Neural cell (in vitro differentiated cells): ENCODE measurements at regions not wholly inside any gene's neighbourhood (a gene's known extent, or its start where the extent isn't known, plus 50 kb on each side); places are given as distances from the start of the nearest gene placed in this dataset.

Source experiments
- H2AFZ ChIP-seq: fragments of 200-600, 300-800 bp; sonication (generic), shearing (Covaris generic); 2 replicates; pipeline ENCODE4 v1.6.0; 2014; ENCODE audit warnings: low read depth, mild to moderate bottlenecking, antibody characterized with exemption, low read length, moderate library complexity
- H3F3A ChIP-seq: fragments of 200-600 bp; shearing (Covaris generic); 2 replicates; pipeline ENCODE4 v1.6.1; 2016; ENCODE audit warnings: mild to moderate bottlenecking, moderate library complexity, mixed read lengths, antibody characterized with exemption, low read length; ENCODE audit not compliant: insufficient read depth, poor library complexity, severe bottlenecking
- H3K27ac ChIP-seq: fragments of 200-600, 300-800 bp; sonication (generic), shearing (Covaris generic); 2 replicates; pipeline ENCODE4 v1.5.1; 2014; ENCODE audit warnings: mild to moderate bottlenecking, low read length, moderate library complexity
- H3K27me3 ChIP-seq: fragments of 300-800, 200-600 bp; sonication (generic), shearing (Covaris generic); 2 replicates; pipeline ENCODE4 v1.6.0; 2014; ENCODE audit warnings: mild to moderate bottlenecking, low read depth, low read length, moderate library complexity; ENCODE audit not compliant: insufficient read depth
- H3K36me3 ChIP-seq: fragments of 300-800, 200-600 bp; sonication (generic), shearing (Covaris generic); 2 replicates; pipeline ENCODE4 v1.5.1; 2014; ENCODE audit warnings: mild to moderate bottlenecking, antibody characterized with exemption, low read length, moderate library complexity; ENCODE audit not compliant: insufficient read depth
- H3K4me2 ChIP-seq: fragments of 300-800, 200-600 bp; sonication (generic), shearing (Covaris generic); 2 replicates; pipeline ENCODE4 v1.6.0; 2014; ENCODE audit warnings: mild to moderate bottlenecking, low read length
- H3K4me3 ChIP-seq: fragments of 300-800, 200-600 bp; sonication (generic), shearing (Covaris generic); 2 replicates; pipeline ENCODE4 v1.5.1; 2014; ENCODE audit warnings: mild to moderate bottlenecking, low read length, moderate library complexity
- H3K79me2 ChIP-seq: fragments of 200-600 bp; shearing (Covaris generic); replicated peaks from 2 replicates; pipeline ENCODE4 v1.6.0; 2014; ENCODE audit warnings: mild to moderate bottlenecking, low read length, moderate library complexity; ENCODE audit not compliant: insufficient read depth
- H3K9ac ChIP-seq: fragments of 300-800, 200-600 bp; sonication (generic), shearing (Covaris generic); 2 replicates; pipeline ENCODE4 v1.6.1; 2016; ENCODE audit warnings: mild to moderate bottlenecking, low read length, mixed read lengths
- H3K9me2 ChIP-seq: fragments of 200-600 bp; shearing (Covaris generic); 2 replicates; pipeline ENCODE4 v1.6.1; 2016; ENCODE audit warnings: mild to moderate bottlenecking, low read length, mixed read lengths; ENCODE audit not compliant: insufficient read depth
- H3K9me3 ChIP-seq: fragments of 200-600, 300-800 bp; sonication (generic), shearing (Covaris generic); 2 replicates; pipeline ENCODE4 v1.6.1; 2016; ENCODE audit warnings: mild to moderate bottlenecking, mixed run types, low read length, moderate library complexity, mixed read lengths
- H4K20me1 ChIP-seq: fragments of 200-600 bp; shearing (Covaris generic); 2 replicates; pipeline ENCODE4 v1.6.1; 2016; ENCODE audit warnings: mild to moderate bottlenecking, mixed run types; ENCODE audit not compliant: insufficient read depth
- EP300 ChIP-seq: fragments of 450-650 bp; conservative IDR thresholded peaks from 2 replicates; pipeline ENCODE4 v1.6.1; 2014; ENCODE audit warnings: antibody characterized with exemption, mild to moderate bottlenecking, moderate library complexity; ENCODE audit not compliant: poor library complexity, severe bottlenecking
- EZH2 ChIP-seq: fragments of 200-600, 300-800 bp; shearing (Covaris generic), sonication (generic); IDR thresholded peaks from 2 replicates; pipeline ENCODE4 v1.6.1; 2014; ENCODE audit warnings: antibody characterized with exemption, low read length, borderline replicate concordance, mild to moderate bottlenecking; ENCODE audit not compliant: insufficient read depth, poor library complexity, severe bottlenecking
- MXI1 ChIP-seq: fragments of 450-650 bp; conservative IDR thresholded peaks from 2 replicates; pipeline ENCODE4 v1.6.1; 2014; ENCODE audit warnings: antibody characterized with exemption, mild to moderate bottlenecking; ENCODE audit not compliant: poor library complexity, severe bottlenecking
- POLR2AphosphoS5 ChIP-seq: IDR thresholded peaks from 2 replicates; pipeline ENCODE4 v1.6.1; 2012
- RAD21 ChIP-seq: fragments of 450-650 bp; conservative IDR thresholded peaks from 2 replicates; pipeline ENCODE4 v1.6.1; 2014; ENCODE audit warnings: antibody characterized with exemption, mild to moderate bottlenecking, moderate library complexity
- SMC3 ChIP-seq: fragments of 450-650 bp; conservative IDR thresholded peaks from 2 replicates; pipeline ENCODE4 v1.6.1; 2014; ENCODE audit warnings: antibody characterized with exemption, mild to moderate bottlenecking, moderate library complexity; ENCODE audit not compliant: poor library complexity
- TAF1 ChIP-seq: IDR thresholded peaks from 2 replicates; pipeline ENCODE4 v1.6.1; 2012; ENCODE audit warnings: low read depth
- TF ChIP-seq, protein P1 (sequence below): fragments of 450-650 bp; IDR thresholded peaks from 2 replicates; pipeline ENCODE4 v1.5.1; 2014; ENCODE audit warnings: antibody characterized with exemption, mild to moderate bottlenecking, moderate library complexity; ENCODE audit not compliant: poor library complexity, severe bottlenecking
- TF ChIP-seq, protein P2 (sequence below): IDR thresholded peaks from 2 replicates; pipeline ENCODE4 v1.6.1; 2012; ENCODE audit warnings: borderline replicate concordance

DNA sequence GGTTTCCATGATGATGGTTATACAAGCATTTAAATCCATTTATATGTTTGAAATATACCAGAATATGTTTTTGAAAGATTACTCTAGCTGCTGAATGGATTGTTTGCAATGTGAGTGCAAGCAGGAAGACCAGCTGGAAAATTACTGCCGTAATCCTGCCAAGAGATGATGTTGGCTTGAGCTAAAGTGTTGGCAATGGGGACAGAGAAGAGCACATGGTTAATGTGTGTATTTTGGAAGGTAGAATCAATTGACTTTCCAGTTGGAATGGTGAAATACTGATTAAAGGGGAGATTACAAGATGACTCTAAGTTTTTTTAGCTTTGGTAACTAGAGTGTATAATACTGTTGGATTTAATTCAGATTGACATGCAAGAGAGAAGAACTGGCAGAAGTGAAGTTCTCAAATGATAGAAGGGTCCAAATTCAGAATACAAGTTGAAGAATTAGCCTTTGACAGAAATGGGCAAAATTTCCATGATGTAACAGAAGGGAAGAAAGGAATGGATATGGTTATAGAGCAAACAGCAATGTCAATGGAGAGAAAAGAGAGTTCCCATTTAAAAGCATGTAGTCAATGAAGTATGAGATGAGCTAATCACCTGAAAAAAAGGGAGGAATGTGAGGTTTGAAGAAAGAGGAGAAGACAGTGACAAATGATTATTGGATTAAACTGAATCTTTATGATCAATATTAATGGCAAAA is 422.0 kb downstream of the CDC14C start:
- Histone ChIP-seq H3K9ac (no peak overlapping the region), H3K9me3 (no peaks in the 10 kb centered on the region), H3K9me2 (no peaks in the 10 kb centered on the region), H2AFZ (no peak overlapping the region), H3K27me3 (no peaks in the 10 kb centered on the region), H3K4me2 (no peak overlapping the region), H3K79me2 (no peaks in the 10 kb centered on the region), H3F3A (no peaks in the 10 kb centered on the region), H3K4me3 (no peak overlapping the region), H4K20me1 (no peaks in the 10 kb centered on the region), H3K27ac (no peak overlapping the region), H3K36me3 (no peaks in the 10 kb centered on the region)
- TF ChIP-seq POLR2AphosphoS5 (no peak), RAD21 (no peak), EP300 (no peak), SMC3 (no peak), TAF1 (no peak), MXI1 (no peak), EZH2 (no peak)
- TF ChIP-seq, protein P1, sequence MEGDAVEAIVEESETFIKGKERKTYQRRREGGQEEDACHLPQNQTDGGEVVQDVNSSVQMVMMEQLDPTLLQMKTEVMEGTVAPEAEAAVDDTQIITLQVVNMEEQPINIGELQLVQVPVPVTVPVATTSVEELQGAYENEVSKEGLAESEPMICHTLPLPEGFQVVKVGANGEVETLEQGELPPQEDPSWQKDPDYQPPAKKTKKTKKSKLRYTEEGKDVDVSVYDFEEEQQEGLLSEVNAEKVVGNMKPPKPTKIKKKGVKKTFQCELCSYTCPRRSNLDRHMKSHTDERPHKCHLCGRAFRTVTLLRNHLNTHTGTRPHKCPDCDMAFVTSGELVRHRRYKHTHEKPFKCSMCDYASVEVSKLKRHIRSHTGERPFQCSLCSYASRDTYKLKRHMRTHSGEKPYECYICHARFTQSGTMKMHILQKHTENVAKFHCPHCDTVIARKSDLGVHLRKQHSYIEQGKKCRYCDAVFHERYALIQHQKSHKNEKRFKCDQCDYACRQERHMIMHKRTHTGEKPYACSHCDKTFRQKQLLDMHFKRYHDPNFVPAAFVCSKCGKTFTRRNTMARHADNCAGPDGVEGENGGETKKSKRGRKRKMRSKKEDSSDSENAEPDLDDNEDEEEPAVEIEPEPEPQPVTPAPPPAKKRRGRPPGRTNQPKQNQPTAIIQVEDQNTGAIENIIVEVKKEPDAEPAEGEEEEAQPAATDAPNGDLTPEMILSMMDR: no peak
- TF ChIP-seq, protein P2, sequence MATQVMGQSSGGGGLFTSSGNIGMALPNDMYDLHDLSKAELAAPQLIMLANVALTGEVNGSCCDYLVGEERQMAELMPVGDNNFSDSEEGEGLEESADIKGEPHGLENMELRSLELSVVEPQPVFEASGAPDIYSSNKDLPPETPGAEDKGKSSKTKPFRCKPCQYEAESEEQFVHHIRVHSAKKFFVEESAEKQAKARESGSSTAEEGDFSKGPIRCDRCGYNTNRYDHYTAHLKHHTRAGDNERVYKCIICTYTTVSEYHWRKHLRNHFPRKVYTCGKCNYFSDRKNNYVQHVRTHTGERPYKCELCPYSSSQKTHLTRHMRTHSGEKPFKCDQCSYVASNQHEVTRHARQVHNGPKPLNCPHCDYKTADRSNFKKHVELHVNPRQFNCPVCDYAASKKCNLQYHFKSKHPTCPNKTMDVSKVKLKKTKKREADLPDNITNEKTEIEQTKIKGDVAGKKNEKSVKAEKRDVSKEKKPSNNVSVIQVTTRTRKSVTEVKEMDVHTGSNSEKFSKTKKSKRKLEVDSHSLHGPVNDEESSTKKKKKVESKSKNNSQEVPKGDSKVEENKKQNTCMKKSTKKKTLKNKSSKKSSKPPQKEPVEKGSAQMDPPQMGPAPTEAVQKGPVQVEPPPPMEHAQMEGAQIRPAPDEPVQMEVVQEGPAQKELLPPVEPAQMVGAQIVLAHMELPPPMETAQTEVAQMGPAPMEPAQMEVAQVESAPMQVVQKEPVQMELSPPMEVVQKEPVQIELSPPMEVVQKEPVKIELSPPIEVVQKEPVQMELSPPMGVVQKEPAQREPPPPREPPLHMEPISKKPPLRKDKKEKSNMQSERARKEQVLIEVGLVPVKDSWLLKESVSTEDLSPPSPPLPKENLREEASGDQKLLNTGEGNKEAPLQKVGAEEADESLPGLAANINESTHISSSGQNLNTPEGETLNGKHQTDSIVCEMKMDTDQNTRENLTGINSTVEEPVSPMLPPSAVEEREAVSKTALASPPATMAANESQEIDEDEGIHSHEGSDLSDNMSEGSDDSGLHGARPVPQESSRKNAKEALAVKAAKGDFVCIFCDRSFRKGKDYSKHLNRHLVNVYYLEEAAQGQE: no peak

DNA sequence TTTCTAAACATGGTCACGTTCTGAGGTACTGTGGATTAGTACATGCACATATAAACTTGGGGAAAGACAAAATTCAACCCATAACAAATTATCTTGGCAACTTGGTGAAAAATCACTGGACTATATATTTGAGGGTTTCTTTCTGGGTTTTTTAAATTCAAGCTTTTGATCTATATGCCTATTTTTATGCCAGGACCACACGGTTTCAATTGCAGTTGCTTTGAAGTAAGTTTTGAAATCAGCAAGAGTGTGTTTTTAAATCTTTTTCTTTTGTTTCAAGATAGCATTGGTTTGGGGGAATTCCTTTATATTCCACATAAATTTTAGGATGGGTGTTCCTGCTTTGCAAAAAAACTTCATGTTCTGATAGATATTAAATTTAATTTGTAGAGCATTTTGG is 406.4 kb upstream of the VWC2 start:
- TF ChIP-seq TAF1: no peak
- no peak for TF ChIP-seq EP300
- TF ChIP-seq, protein P1: no peak
- no peak for TF ChIP-seq SMC3
- TF ChIP-seq POLR2AphosphoS5: no peak
- TF ChIP-seq MXI1: no peak
- TF ChIP-seq, protein P2: no peak
- no peak for TF ChIP-seq RAD21
- TF ChIP-seq EZH2: no peak
- Histone ChIP-seq H3K27ac (no peak overlapping the region), H3K4me3 (no peak overlapping the region), H3K36me3 (no peaks in the 10 kb centered on the region), H3K9me2 (no peaks in the 10 kb centered on the region), H3K79me2 (no peaks in the 10 kb centered on the region), H3K4me2 (no peak overlapping the region), H3K9me3 (no peaks in the 10 kb centered on the region), H3K9ac (no peak overlapping the region), H3K27me3 (no peaks in the 10 kb centered on the region), H4K20me1 (no peaks in the 10 kb centered on the region), H2AFZ (no peak overlapping the region), H3F3A (no peaks in the 10 kb centered on the region)
